Smooth muscle cell (in vitro differentiated cells): ENCODE measurements at regions not wholly inside any gene's neighbourhood (a gene's known extent, or its start where the extent isn't known, plus 50 kb on each side); places are given as distances from the start of the nearest gene placed in this dataset.

Source experiments
- DNase-seq: peaks from one replicate; lab custom pipeline; 2025; ENCODE audit not compliant: unreplicated experiment; lab: John Stamatoyannopoulos, UW
- H2AFZ ChIP-seq: fragments of 200-600 bp; sonication (generic); 2 replicates; pipeline ENCODE4 v1.6.0; 2016; ENCODE audit warnings: antibody characterized with exemption, low read depth, mild to moderate bottlenecking
- H3F3A ChIP-seq: fragments of 200-600 bp; sonication (generic); 2 replicates; pipeline ENCODE4 v1.6.0; 2017; ENCODE audit warnings: antibody characterized with exemption, low read depth
- H3K27ac ChIP-seq: fragments of 200-600 bp; sonication (generic); 2 replicates; pipeline ENCODE4 v1.5.1; 2016; ENCODE audit warnings: low read depth, mild to moderate bottlenecking
- H3K27me3 ChIP-seq: fragments of 200-600 bp; sonication (generic); 2 replicates; pipeline ENCODE4 v1.6.1; 2016; ENCODE audit warnings: low read depth, mild to moderate bottlenecking
- H3K36me3 ChIP-seq: fragments of 200-600 bp; sonication (generic); 2 replicates; pipeline ENCODE4 v1.5.1; 2016; ENCODE audit warnings: low read depth
- H3K4me1 ChIP-seq: fragments of 200-600 bp; sonication (generic); 2 replicates; pipeline ENCODE4 v1.5.1; 2016; ENCODE audit warnings: low read depth
- H3K4me2 ChIP-seq: fragments of 200-600 bp; sonication (generic); 2 replicates; pipeline ENCODE4 v1.6.0; 2016; ENCODE audit warnings: mild to moderate bottlenecking
- H3K4me3 ChIP-seq: fragments of 200-600 bp; sonication (generic); 2 replicates; pipeline ENCODE4 v1.5.1; 2016; ENCODE audit warnings: mild to moderate bottlenecking
- H3K79me2 ChIP-seq: fragments of 200-600 bp; sonication (generic); 2 replicates; pipeline ENCODE4 v1.6.0; 2016; ENCODE audit warnings: low read depth, mild to moderate bottlenecking
- H3K9ac ChIP-seq: fragments of 200-600 bp; sonication (generic); 2 replicates; pipeline ENCODE4 v1.6.0; 2016; ENCODE audit warnings: low read depth
- H3K9me3 ChIP-seq: fragments of 200-600 bp; sonication (generic); replicated peaks from 2 replicates; pipeline ENCODE4 v1.5.1; 2016; ENCODE audit warnings: low read depth
- H4K20me1 ChIP-seq: fragments of 200-600 bp; sonication (generic); 2 replicates; pipeline ENCODE4 v1.6.0; 2016; ENCODE audit warnings: low read depth
- WGBS: methylation state at CpG from one replicate; pipeline ENCODE4 v1.1.7; 2016; ENCODE audit warnings: low lambda C conversion rate; 5-methylcytosine and 5-hydroxymethylcytosine counted together
- TF ChIP-seq, protein P1 (sequence below): fragments of 200-600 bp; sonication (generic); IDR thresholded peaks from 2 replicates; pipeline ENCODE4 v1.5.1; 2017; ENCODE audit warnings: borderline replicate concordance, mild to moderate bottlenecking, antibody characterized with exemption; ENCODE audit not compliant: insufficient read depth, poor library complexity, severe bottlenecking

DNA sequence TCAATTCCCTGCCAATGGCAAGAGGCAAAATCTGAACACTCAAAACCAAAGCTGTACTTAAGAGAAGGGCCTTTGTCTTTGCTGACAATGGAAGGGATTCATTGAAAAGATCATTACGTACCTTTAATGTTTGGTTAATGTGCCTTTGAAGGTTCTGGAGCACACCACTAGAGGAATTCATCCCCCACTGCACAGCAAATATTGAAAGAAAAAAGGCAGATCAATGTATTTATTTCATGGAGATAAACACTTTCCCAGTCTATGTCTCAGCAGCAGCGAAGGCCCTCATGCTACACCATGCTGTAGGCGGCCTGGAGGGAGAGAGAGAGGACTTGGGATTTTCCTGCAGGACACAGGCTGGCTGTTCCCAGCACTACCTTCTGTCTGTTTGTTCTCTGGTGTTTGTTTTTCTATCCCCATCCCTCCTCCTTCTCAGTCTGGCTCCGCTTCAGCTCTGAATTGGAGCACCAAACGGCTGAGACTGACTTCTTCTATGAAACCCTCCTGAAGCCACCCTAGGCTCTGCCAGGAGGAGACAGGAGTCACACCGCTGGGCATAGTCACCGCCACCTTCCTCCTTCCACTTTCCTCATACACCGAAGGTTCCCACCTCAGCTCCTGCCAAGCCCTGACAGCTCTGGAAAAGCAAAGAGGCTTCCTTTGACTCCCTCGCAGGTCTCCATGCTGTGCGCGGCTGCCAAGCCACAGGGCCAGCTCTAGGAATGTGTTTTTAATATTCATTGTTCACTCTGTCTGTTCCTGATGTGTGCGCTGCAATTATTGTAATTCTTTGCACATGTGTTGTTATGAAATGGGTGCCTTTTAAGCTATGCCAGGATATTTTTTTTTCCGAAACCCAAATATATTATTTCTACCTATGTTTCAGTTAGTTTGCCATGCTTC, 301.5 kb downstream of the FZD1 start:
- Histone ChIP-seq H3K27ac (no peak overlapping the region), H3K27me3 (no peaks in the 10 kb centered on the region), H3F3A (no peaks in the 10 kb centered on the region), H3K36me3 (no peaks in the 10 kb centered on the region), H3K79me2 (no peaks in the 10 kb centered on the region), H4K20me1 (no peaks in the 10 kb centered on the region), H3K9me3 (no peaks in the 10 kb centered on the region), H3K4me2 (no peak overlapping the region), H2AFZ (no peak overlapping the region), H3K4me3 (no peak overlapping the region), H3K9ac (no peak overlapping the region), H3K4me1 (peaks cover 5% of the 10 kb centered on the region)
- TF ChIP-seq, protein P1, sequence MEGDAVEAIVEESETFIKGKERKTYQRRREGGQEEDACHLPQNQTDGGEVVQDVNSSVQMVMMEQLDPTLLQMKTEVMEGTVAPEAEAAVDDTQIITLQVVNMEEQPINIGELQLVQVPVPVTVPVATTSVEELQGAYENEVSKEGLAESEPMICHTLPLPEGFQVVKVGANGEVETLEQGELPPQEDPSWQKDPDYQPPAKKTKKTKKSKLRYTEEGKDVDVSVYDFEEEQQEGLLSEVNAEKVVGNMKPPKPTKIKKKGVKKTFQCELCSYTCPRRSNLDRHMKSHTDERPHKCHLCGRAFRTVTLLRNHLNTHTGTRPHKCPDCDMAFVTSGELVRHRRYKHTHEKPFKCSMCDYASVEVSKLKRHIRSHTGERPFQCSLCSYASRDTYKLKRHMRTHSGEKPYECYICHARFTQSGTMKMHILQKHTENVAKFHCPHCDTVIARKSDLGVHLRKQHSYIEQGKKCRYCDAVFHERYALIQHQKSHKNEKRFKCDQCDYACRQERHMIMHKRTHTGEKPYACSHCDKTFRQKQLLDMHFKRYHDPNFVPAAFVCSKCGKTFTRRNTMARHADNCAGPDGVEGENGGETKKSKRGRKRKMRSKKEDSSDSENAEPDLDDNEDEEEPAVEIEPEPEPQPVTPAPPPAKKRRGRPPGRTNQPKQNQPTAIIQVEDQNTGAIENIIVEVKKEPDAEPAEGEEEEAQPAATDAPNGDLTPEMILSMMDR: no peak
- WGBS: 92% methylated on average over 13 of the region's 13 CpGs
- no peak for DNase-seq

DNA sequence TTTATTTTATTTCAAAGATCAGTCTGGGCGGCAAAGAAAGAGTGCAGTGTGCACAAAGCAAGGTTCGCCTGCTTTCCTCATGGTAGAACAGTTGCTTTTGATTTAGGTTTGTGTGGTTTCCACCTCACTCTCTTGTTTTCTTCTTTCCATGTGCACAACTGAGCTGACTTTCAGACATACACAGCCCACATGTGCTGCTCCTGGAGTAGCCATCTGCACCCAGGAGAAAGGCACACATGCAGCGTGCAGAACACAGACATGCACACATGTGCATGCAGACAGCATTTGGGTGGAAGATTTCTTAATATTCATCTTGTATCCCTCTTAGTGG, 302.1 kb downstream of the FZD1 start:
- Histone ChIP-seq H4K20me1 (no peaks in the 10 kb centered on the region), H3K36me3 (no peaks in the 10 kb centered on the region), H3K27me3 (no peaks in the 10 kb centered on the region), H3F3A (no peaks in the 10 kb centered on the region), H3K79me2 (no peaks in the 10 kb centered on the region), H3K4me3 (no peak overlapping the region), H3K4me2 (no peak overlapping the region), H3K9me3 (no peaks in the 10 kb centered on the region), H2AFZ (no peak overlapping the region), H3K9ac (no peak overlapping the region), H3K4me1 (peaks cover 5% of the 10 kb centered on the region), H3K27ac (no peak overlapping the region)
- TF ChIP-seq, protein P1: no peak
- no peak for DNase-seq
- WGBS: 99% methylated on average over 3 of the region's 3 CpGs

DNA sequence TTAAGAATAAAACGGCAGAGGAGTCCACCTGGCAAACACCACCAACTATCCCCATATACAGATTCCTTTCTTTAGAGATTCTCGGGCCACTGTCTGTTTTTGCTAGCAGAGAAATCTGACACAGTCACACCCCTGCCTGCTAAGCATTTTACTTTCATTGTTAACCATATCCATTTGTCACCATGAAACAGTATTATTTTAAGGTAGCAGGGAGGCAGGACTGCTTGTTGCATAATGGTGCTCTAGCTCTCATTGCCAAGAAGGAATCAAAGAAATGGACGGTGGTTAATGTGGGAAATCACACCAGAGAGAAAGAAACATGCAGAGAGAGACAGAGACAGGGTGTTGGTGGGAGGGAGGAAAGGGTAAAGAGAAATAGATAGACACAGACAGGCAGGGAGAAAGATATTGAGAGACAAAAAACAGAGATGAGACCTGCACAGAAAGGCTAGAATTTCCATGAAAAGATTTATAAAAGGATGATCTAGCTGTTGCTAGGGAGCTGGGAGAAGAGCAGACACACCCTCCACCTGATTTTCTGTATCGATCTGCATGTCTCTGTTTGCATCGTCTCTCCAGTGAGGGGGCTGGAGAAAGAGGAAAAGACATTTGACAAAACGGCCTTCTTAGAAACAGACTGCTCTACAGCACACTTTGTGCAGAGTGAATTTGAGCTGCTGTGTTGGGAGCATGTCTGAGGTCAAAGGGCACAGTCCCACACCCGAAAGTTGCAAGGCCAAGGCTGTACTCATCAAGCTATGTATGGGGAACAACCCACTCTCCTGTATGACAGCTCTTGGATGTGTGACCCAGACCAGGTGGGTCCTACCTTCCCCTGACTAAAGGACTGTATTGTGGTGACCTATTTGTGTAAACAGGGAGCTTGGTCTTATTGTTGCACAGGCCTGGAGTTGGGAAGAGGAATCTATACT, 303.1 kb downstream of the FZD1 start:
- Histone ChIP-seq H3K4me1 (peaks cover 5% of the 10 kb centered on the region), H3K4me2 (no peak overlapping the region), H4K20me1 (no peaks in the 10 kb centered on the region), H3K36me3 (no peaks in the 10 kb centered on the region), H3K9ac (no peak overlapping the region), H3K4me3 (no peak overlapping the region), H3K27me3 (no peaks in the 10 kb centered on the region), H3K9me3 (no peaks in the 10 kb centered on the region), H3F3A (no peaks in the 10 kb centered on the region), H3K79me2 (no peaks in the 10 kb centered on the region), H2AFZ (no peak overlapping the region), H3K27ac (no peak overlapping the region)
- TF ChIP-seq, protein P1: no peak
- WGBS: 85% methylated on average over 7 of the region's 7 CpGs
- no peak for DNase-seq
